HepG2 (cell line): ENCODE measurements at regions not wholly inside any gene's neighbourhood (a gene's known extent, or its start where the extent isn't known, plus 50 kb on each side); places are given as distances from the start of the nearest gene placed in this dataset.

Experiments used
- CTCF ChIP-seq: sonication (generic); formaldehyde crosslinking; IDR thresholded peaks from 2 replicates; pipeline ENCODE4 v1.5.0; 2020; ENCODE audit warnings: mild to moderate bottlenecking, missing genetic modification reagents, moderate library complexity
- ELF4 ChIP-seq: sonication (generic); formaldehyde crosslinking; IDR thresholded peaks from 2 replicates; pipeline ENCODE4 v1.5.0; 2020; ENCODE audit warnings: missing genetic modification reagents, mild to moderate bottlenecking, moderate library complexity, borderline replicate concordance
- KLF9 ChIP-seq: IDR thresholded peaks from 2 replicates; pipeline ENCODE4 v1.6.1; 2016; ENCODE audit warnings: low read depth
- POLR2A ChIP-seq, 2 experiments: IDR thresholded peaks; 2 replicates each; pipeline ENCODE4 v1.6.1; 2011; ENCODE audit warnings: low read depth in 2 of 2, low read length in 2 of 2, mild to moderate bottlenecking in 1 of 2, moderate library complexity in 1 of 2; ENCODE audit not compliant: insufficient read depth in 1 of 2
- SIN3A ChIP-seq: IDR thresholded peaks from 2 replicates; pipeline ENCODE4 v1.6.1; 2011; ENCODE audit warnings: low read depth, mild to moderate bottlenecking, control low read depth, low read length, borderline replicate concordance
- TBX2 ChIP-seq: sonication (generic); formaldehyde crosslinking; IDR thresholded peaks from 2 replicates; pipeline ENCODE4 v1.5.0; 2020; ENCODE audit warnings: missing genetic modification reagents, mild to moderate bottlenecking, borderline replicate concordance
- ZNF121 ChIP-seq: sonication (generic); formaldehyde crosslinking; IDR thresholded peaks from 2 replicates; pipeline ENCODE4 v1.5.0; 2020; ENCODE audit warnings: mild to moderate bottlenecking, missing genetic modification reagents
- ZNF350 ChIP-seq: sonication (generic); formaldehyde crosslinking; IDR thresholded peaks from 2 replicates; pipeline ENCODE4 v1.4.0; 2020; ENCODE audit warnings: mild to moderate bottlenecking, low read depth, missing genetic modification reagents, borderline replicate concordance
- ZNF557 ChIP-seq: sonication (generic); formaldehyde crosslinking; IDR thresholded peaks from 2 replicates; pipeline ENCODE4 v1.4.0; 2020; ENCODE audit warnings: missing genetic modification reagents
- ZNF615 ChIP-seq: sonication (generic); formaldehyde crosslinking; IDR thresholded peaks from 2 replicates; pipeline ENCODE4 v1.5.0; 2020; ENCODE audit warnings: mild to moderate bottlenecking, missing genetic modification reagents, borderline replicate concordance
- ZNF687 ChIP-seq: sonication (generic); formaldehyde crosslinking; IDR thresholded peaks from 2 replicates; pipeline ENCODE4 v1.5.1; 2020; ENCODE audit warnings: mild to moderate bottlenecking, missing genetic modification reagents, moderate library complexity

- TF ChIP-seq ZNF121 (CRISPR knock-in tag) (no peak), ZNF615 (CRISPR knock-in tag) (no peak), ZNF687 (CRISPR knock-in tag) (no peak), KLF9 (CRISPR knock-in tag) (no peak), POLR2A (IDR thresholded peaks at IDR 0.05; ENCODE audit: insufficient read depth in 1 of 2, low read depth in 2 of 2, low read length in 2 of 2) (no peak), ZNF350 (no peak), ZNF557 (no peak), SIN3A (no peak), TBX2 (no peak), ELF4 (no peak), CTCF (CRISPR knock-in tag) (no peak)
Measured at GRCh38 chr1:239858057-239858456, 233.6 kb upstream of the FMN2 start.
